ENCODE measurements at regions not wholly inside any gene's neighbourhood (a gene's known extent, or its start where the extent isn't known, plus 50 kb on each side); places are given as distances from the start of the nearest gene placed in this dataset.

GRCh38 chr9:103837940-103838339 is 256.2 kb upstream of the SMC2 start:
- ChIA-PET CTCF (no interaction called here), POLR2A (no interaction called here)
- TF ChIP-seq CTCF (IDR thresholded peaks at IDR 0.05; ENCODE audit: insufficient read depth, low read depth, low read length): no peak
- Histone ChIP-seq H3K4me3 (ENCODE audit: low read depth, low read length) (no peak overlapping the region), H3K27me3 (ENCODE audit: control insufficient read depth, insufficient read depth, low read length) (no peaks in the 10 kb centered on the region), H3K36me3 (ENCODE audit: control insufficient read depth, insufficient read depth, low read length) (no peaks in the 10 kb centered on the region)
- DNase-seq (ENCODE audit: low read depth): no peak

- no peak for TF ChIP-seq CTCF (IDR thresholded peaks at IDR 0.05; ENCODE audit: insufficient read depth, low read depth, low read length)
- POLR2A ChIA-PET: no interaction called here
- Histone ChIP-seq H3K36me3 (ENCODE audit: control insufficient read depth, insufficient read depth, low read length) (no peaks in the 10 kb centered on the region), H3K27me3 (ENCODE audit: control insufficient read depth, insufficient read depth, low read length) (no peaks in the 10 kb centered on the region), H3K4me3 (ENCODE audit: low read depth, low read length) (no peak overlapping the region)
- DNase-seq (ENCODE audit: low read depth): no peak
- CTCF ChIA-PET: no interaction called here
Observed at GRCh38 chr9:103839197-103839596, 254.9 kb upstream of the SMC2 start.

- ChIA-PET CTCF (no interaction called here), POLR2A (no interaction called here)
- H3K27me3 ChIP-seq (ENCODE audit: control insufficient read depth, insufficient read depth, low read length): no peaks in the 10 kb centered on the region
- H3K4me3 ChIP-seq (ENCODE audit: low read depth, low read length): no peak overlapping the region
- no peaks in the 10 kb centered on the region for H3K36me3 ChIP-seq (ENCODE audit: control insufficient read depth, insufficient read depth, low read length)
- no peak for DNase-seq (ENCODE audit: low read depth)
- TF ChIP-seq CTCF (IDR thresholded peaks at IDR 0.05; ENCODE audit: insufficient read depth, low read depth, low read length): no peak
Observed at GRCh38 chr9:103867886-103868285, 226.2 kb upstream of the SMC2 start.

- TF ChIP-seq CTCF (IDR thresholded peaks at IDR 0.05; ENCODE audit: insufficient read depth, low read depth, low read length): no peak
- H3K4me3 ChIP-seq (ENCODE audit: low read depth, low read length): no peak overlapping the region
- H3K36me3 ChIP-seq (ENCODE audit: control insufficient read depth, insufficient read depth, low read length): no peaks in the 10 kb centered on the region
- CTCF ChIA-PET: no interaction called here
- no peaks in the 10 kb centered on the region for H3K27me3 ChIP-seq (ENCODE audit: control insufficient read depth, insufficient read depth, low read length)
- no peak for DNase-seq (ENCODE audit: low read depth)
- POLR2A ChIA-PET: no interaction called here
Observed at GRCh38 chr9:103872811-103873210, 221.3 kb upstream of the SMC2 start.

GRCh38 chr9:103881419-103881818 is 212.7 kb upstream of the SMC2 start:
- Histone ChIP-seq H3K27me3 (ENCODE audit: control insufficient read depth, insufficient read depth, low read length) (no peaks in the 10 kb centered on the region), H3K4me3 (ENCODE audit: low read depth, low read length) (no peak overlapping the region), H3K36me3 (ENCODE audit: control insufficient read depth, insufficient read depth, low read length) (no peaks in the 10 kb centered on the region)
- no peak for DNase-seq (ENCODE audit: low read depth)
- no peak for TF ChIP-seq CTCF (IDR thresholded peaks at IDR 0.05; ENCODE audit: insufficient read depth, low read depth, low read length)
- ChIA-PET POLR2A (no interaction called here), CTCF (no interaction called here)
